ENCODE measurements at regions not wholly inside any gene's neighbourhood (a gene's known extent, or its start where the extent isn't known, plus 50 kb on each side); places are given as distances from the start of the nearest gene placed in this dataset.

- TF ChIP-seq CTCF (conservative IDR thresholded peaks at IDR 0.05; ENCODE audit: low read depth, low read length) (no peak), EZH2 (IDR thresholded peaks at IDR 0.05; ENCODE audit: borderline replicate concordance, low read depth, low read length, poor library complexity, severe bottlenecking) (no peak)
Measured at GRCh38 chr1:157278383-157279137, 140.4 kb upstream of the ETV3 start.
